ENCODE measurements at regions not wholly inside any gene's neighbourhood (a gene's known extent, or its start where the extent isn't known, plus 50 kb on each side); places are given as distances from the start of the nearest gene placed in this dataset.
"Not testable (repeated sequence)": the region's sequence is repeated elsewhere in the genome, so short reads cannot be mapped to it uniquely, and the experiment has no call there.

DNA sequence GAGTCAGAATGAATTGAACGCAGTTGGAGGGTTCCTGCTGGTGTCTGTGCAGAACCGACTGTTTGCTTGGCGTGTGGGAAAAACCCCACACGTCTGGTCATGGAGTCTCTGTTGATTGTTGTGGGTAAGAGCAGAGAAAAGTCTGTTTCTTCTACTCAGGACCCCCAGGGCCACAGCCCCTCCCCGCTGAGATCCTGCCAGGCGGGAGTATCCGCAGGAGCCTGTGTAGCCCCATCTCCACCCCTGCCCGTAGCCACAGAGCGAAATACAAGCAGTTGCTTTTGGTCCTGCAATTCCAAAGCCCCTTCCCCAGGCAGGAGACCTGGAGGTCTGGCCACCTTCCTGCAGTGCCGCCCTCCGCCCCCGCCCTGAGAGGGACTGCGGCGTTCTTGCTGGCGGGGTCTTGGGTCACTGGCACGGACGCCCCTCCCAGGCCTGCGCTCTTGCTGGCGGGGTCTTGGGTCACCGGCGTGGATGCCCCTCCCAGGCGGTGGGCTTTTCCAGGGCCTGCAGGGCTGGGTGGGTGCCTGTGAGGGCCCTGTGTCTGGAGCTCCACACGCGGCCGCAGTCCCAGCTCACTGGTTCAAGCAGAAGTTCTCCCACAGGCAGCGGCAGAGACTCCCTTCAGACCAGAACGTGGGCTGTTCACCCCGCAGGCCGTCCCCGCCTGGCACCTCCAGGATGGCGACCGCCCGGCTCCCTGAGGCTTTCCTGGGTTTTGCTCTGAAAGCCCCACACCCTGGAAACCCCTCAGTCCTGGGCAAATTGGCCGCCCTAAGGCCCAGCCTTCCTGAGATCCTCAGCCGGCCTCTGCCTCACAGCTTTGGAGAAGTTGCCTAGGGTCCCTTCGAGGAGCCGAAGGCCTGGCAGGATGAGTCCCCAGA is 76.0 kb upstream of the CTDP1 start:
- no peak overlapping the region for H3K27ac ChIP-seq (ENCODE audit: low read depth, low read length)
- H3K4me1 ChIP-seq (ENCODE audit: control insufficient read depth, low read depth, low read length) = peaks cover 6% of the 10 kb centered on the region
- H2BK5ac ChIP-seq (ENCODE audit: low read length) = peak overlapping the region; percentile 79
- peak overlapping the region; percentile 88 for H2AK5ac ChIP-seq (ENCODE audit: low read length)
- no peaks in the 10 kb centered on the region for H3K79me1 ChIP-seq (ENCODE audit: low read length)
- no peak overlapping the region for H3K4me2 ChIP-seq (ENCODE audit: low read length)
- no CpG with 5 or more reads among the region's 37 CpGs for WGBS (ENCODE audit: extremely low coverage, insufficient coverage, low lambda C conversion rate)
- no peak overlapping the region for H3K9ac ChIP-seq (ENCODE audit: low read length)
- no peaks in the 10 kb centered on the region for H3K36me3 ChIP-seq (ENCODE audit: control insufficient read depth, insufficient read depth, low read length)
- H4K5ac ChIP-seq (ENCODE audit: low read length) = no peak overlapping the region
- no peak overlapping the region for H3K4me3 ChIP-seq (ENCODE audit: low read length)
- no peak for DNase-seq
- H3K79me2 ChIP-seq (ENCODE audit: control insufficient read depth, insufficient read depth, low read length) = no peaks in the 10 kb centered on the region
- no peak overlapping the region for H4K8ac ChIP-seq (ENCODE audit: low read depth, low read length)
- peak overlapping the region; percentile 57 for H3K23ac ChIP-seq (ENCODE audit: low read length)
- H3K56ac ChIP-seq (ENCODE audit: low read length) = peak overlapping the region; percentile 40
- peak overlapping the region; percentile 49 for H2BK120ac ChIP-seq (ENCODE audit: low read depth, low read length)
- peak overlapping the region; percentile 57 for H3K18ac ChIP-seq (ENCODE audit: low read length)
- no peaks in the 10 kb centered on the region for H3K27me3 ChIP-seq (ENCODE audit: insufficient read depth, low read length, poor library complexity)
- no peak overlapping the region for H2BK15ac ChIP-seq (replicated peaks; ENCODE audit: low read depth)
- H3K4ac ChIP-seq (ENCODE audit: low read depth, low read length) = peak overlapping the region; percentile 91

DNA sequence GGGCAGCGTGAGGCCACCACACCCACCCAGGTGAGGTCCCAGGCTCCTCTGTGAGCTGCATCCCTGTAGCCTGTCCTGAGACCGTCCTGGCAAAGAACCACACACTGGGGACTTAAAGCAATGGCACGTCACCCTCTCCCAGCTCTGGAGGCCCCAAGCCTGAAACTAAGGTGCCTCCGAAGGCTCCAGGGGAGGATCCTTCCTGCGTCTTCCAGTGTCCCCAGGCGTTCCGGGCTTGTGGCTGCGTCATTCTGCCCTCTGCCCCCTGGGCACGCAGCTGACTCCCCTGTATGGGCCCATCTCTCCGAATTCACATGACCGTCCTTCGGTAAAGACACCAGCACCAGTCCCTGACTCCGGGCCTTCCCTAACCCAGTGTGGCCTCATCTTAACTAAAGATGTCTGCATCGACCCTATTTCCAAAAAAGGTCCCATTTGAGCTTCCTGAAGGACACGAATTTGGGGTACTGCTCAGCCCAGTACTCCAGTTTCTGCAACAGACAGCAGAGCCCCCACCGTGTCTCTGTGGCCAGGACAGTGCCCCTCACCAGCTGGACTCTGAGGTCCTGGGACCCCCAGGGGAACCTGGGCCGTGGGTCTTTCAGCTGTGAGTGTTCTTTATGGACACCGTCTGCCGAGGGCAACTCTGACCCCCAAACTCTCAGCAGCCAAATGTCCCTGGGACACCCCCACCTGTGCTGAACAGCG is 75.2 kb upstream of the CTDP1 start:
- H3K4ac ChIP-seq (ENCODE audit: low read depth, low read length) = peak overlapping the region; percentile 91

DNA sequence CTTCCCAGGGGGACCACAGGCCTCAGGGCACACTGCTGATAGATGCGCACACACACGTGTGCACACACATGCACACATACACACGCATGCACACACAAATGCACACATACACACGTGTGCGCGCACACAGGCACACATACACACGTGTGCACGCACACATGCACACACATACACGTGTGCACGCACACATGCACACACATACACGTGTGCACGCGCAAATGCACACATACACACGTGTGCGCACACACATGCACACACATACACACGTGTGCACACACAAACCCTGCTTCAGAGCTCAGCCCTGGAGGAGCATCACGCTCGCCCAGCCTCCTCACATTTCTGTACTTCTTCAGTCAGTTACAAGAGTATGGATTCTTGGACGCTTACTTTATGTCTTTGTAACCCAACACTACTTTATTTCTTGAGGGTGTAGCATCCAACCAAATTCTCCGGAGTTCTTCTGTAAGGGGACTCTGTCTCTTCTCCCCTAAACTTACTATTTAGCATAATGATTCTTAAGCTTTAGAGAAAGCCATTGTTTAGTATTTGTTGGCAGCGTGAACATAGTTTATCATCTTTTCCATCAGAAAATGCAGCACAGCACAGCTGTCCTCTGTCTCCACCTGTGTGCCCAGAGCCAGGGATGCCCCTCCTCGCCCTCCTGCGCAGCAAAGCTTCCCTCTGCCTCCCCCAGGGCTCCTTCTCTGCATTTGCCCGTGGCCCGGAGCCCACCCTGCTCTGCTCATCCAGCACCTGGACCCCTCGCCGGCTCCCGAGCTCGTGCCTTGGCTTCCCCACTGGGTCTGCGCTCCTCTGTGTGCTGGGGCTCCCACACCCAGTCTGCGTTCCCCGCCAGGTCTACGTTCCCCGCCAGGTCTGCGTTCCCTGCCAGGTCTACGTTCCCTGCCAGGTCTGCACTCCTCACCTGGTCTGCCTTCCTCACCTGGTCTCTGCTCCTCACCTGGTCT is 74.4 kb upstream of the CTDP1 start:
- H3K23ac ChIP-seq (ENCODE audit: low read length) = no peak overlapping the region
- no peaks in the 10 kb centered on the region for H3K79me1 ChIP-seq (ENCODE audit: low read length)
- H2BK120ac ChIP-seq (ENCODE audit: low read depth, low read length) = no peak overlapping the region
- H3K56ac ChIP-seq (ENCODE audit: low read length) = peak overlapping the region; percentile 54
- DNase-seq = no peak
- no peaks in the 10 kb centered on the region for H3K4me1 ChIP-seq (ENCODE audit: control insufficient read depth, low read depth, low read length)
- no peak overlapping the region for H2BK5ac ChIP-seq (ENCODE audit: low read length)
- no peak overlapping the region for H3K4me2 ChIP-seq (ENCODE audit: low read length)
- H3K27ac ChIP-seq (ENCODE audit: low read depth, low read length) = no peak overlapping the region
- H3K27me3 ChIP-seq (ENCODE audit: insufficient read depth, low read length, poor library complexity) = no peaks in the 10 kb centered on the region
- H3K36me3 ChIP-seq (ENCODE audit: control insufficient read depth, insufficient read depth, low read length) = no peaks in the 10 kb centered on the region
- no peak overlapping the region for H3K9ac ChIP-seq (ENCODE audit: low read length)
- H3K18ac ChIP-seq (ENCODE audit: low read length) = no peak overlapping the region
- H2AK5ac ChIP-seq (ENCODE audit: low read length) = no peak overlapping the region
- WGBS (ENCODE audit: extremely low coverage, insufficient coverage, low lambda C conversion rate) = no CpG with 5 or more reads among the region's 36 CpGs
- H3K4ac ChIP-seq (ENCODE audit: low read depth, low read length) = no peak overlapping the region
- H4K8ac ChIP-seq (ENCODE audit: low read depth, low read length) = no peak overlapping the region
- no peak overlapping the region for H2BK15ac ChIP-seq (replicated peaks; ENCODE audit: low read depth)
- no peak overlapping the region for H4K5ac ChIP-seq (ENCODE audit: low read length)
- H3K79me2 ChIP-seq (ENCODE audit: control insufficient read depth, insufficient read depth, low read length) = no peaks in the 10 kb centered on the region
- H3K4me3 ChIP-seq (ENCODE audit: low read length) = no peak overlapping the region

More for the DNA sequence above, 75.2 kb upstream of the CTDP1 start:
- Histone ChIP-seq H3K27me3 (ENCODE audit: insufficient read depth, low read length, poor library complexity) (no peaks in the 10 kb centered on the region), H2BK15ac (replicated peaks; ENCODE audit: low read depth) (no peak overlapping the region), H3K4me1 (ENCODE audit: control insufficient read depth, low read depth, low read length) (peaks cover 4% of the 10 kb centered on the region), H2AK5ac (ENCODE audit: low read length) (peak overlapping the region; percentile 88), H4K5ac (ENCODE audit: low read length) (no peak overlapping the region), H3K9ac (ENCODE audit: low read length) (no peak overlapping the region), H4K8ac (ENCODE audit: low read depth, low read length) (no peak overlapping the region), H3K79me1 (ENCODE audit: low read length) (no peaks in the 10 kb centered on the region), H3K4me3 (ENCODE audit: low read length) (no peak overlapping the region), H3K18ac (ENCODE audit: low read length) (peak overlapping the region; percentile 19), H3K23ac (ENCODE audit: low read length) (no peak overlapping the region), H3K79me2 (ENCODE audit: control insufficient read depth, insufficient read depth, low read length) (no peaks in the 10 kb centered on the region), H3K36me3 (ENCODE audit: control insufficient read depth, insufficient read depth, low read length) (no peaks in the 10 kb centered on the region), H2BK120ac (ENCODE audit: low read depth, low read length) (peak overlapping the region; percentile 49), H3K56ac (ENCODE audit: low read length) (peak overlapping the region; percentile 40), H3K27ac (ENCODE audit: low read depth, low read length) (no peak overlapping the region), H2BK5ac (ENCODE audit: low read length) (peak overlapping the region; percentile 29), H3K4me2 (ENCODE audit: low read length) (no peak overlapping the region)
- DNase-seq = no peak
- WGBS (ENCODE audit: extremely low coverage, insufficient coverage, low lambda C conversion rate) = no CpG with 5 or more reads among the region's 20 CpGs

DNA sequence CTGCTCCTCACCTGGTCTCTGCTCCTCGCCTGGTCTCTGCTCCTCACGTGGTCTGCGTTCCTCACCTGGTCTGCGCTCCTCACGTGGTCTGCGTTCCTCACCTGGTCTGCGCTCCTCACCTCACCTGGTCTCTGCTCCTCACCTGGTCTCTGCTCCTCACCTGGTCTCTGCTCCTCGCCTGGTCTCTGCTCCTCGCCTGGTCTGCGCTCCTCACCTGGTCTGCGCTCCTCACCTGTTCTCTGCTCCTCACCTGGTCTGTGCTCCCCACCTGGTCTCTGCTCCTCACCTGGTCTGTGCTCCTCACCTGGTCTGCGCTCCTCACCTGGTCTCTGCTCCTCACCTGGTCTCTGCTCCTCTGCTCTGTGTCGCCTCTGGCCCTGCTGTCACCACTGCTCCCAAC is 73.5 kb upstream of the CTDP1 start:
- H3K4me3 ChIP-seq (ENCODE audit: low read length); H3K23ac ChIP-seq (ENCODE audit: low read length); H3K27me3 ChIP-seq (ENCODE audit: insufficient read depth, low read length, poor library complexity); DNase-seq; H4K5ac ChIP-seq (ENCODE audit: low read length); H3K36me3 ChIP-seq (ENCODE audit: control insufficient read depth, insufficient read depth, low read length); H3K79me1 ChIP-seq (ENCODE audit: low read length); H3K4me1 ChIP-seq (ENCODE audit: control insufficient read depth, low read depth, low read length); H4K8ac ChIP-seq (ENCODE audit: low read depth, low read length); H3K4me2 ChIP-seq (ENCODE audit: low read length); H3K18ac ChIP-seq (ENCODE audit: low read length); H3K27ac ChIP-seq (ENCODE audit: low read depth, low read length); H3K79me2 ChIP-seq (ENCODE audit: control insufficient read depth, insufficient read depth, low read length); H2BK15ac ChIP-seq (replicated peaks; ENCODE audit: low read depth); H2BK120ac ChIP-seq (ENCODE audit: low read depth, low read length); H3K9ac ChIP-seq (ENCODE audit: low read length); H3K4ac ChIP-seq (ENCODE audit: low read depth, low read length): not testable (repeated sequence)
- H2BK5ac ChIP-seq (ENCODE audit: low read length) = peak overlapping the region; percentile 47
- peak overlapping the region; percentile 54 for H2AK5ac ChIP-seq (ENCODE audit: low read length)
- no CpG with 5 or more reads among the region's 13 CpGs for WGBS (ENCODE audit: extremely low coverage, insufficient coverage, low lambda C conversion rate)
- peak overlapping the region; percentile 74 for H3K56ac ChIP-seq (ENCODE audit: low read length)

DNA sequence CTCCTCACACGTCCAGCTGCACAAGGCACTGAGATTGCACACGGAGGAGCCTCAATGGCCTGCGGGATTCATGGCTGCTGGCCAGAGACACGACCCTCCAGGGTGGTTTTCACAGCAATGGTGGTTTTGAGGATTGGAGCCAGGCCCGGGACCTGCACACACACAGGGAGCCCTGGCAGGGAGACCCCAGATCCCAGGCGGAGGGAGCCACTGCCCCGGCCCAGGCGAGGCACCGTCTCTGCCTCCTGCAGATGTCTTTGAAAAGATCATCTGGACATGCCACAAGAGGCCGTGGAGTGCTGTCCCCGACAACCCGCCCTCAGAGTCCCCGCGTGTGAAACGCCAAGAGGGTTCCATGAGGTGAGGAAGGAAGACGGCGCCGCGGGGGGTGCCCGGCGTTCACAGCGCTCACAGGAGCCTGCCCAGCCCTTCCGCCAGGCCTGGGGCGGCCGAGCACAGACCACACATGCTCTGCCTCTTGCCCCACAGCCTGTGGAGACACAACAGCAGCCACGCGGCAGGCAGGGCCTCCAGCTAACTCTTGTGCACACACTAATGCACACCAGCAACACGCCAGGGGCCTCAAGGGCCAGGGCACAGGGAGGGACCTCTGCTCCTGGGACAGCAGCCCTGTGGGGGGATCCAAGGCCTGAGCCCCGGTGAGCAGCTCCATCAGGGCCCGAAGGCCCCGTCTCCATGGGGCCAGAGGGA is 72.8 kb upstream of the CTDP1 start:
- Histone ChIP-seq H3K4me3 (ENCODE audit: low read length) (no peak overlapping the region), H2BK15ac (replicated peaks; ENCODE audit: low read depth) (no peak overlapping the region), H3K36me3 (ENCODE audit: control insufficient read depth, insufficient read depth, low read length) (no peaks in the 10 kb centered on the region), H4K5ac (ENCODE audit: low read length) (no peak overlapping the region), H3K79me1 (ENCODE audit: low read length) (no peaks in the 10 kb centered on the region), H3K27ac (ENCODE audit: low read depth, low read length) (no peak overlapping the region), H2AK5ac (ENCODE audit: low read length) (peak overlapping the region; percentile 54), H3K4me2 (ENCODE audit: low read length) (no peak overlapping the region), H3K23ac (ENCODE audit: low read length) (no peak overlapping the region), H3K27me3 (ENCODE audit: insufficient read depth, low read length, poor library complexity) (no peaks in the 10 kb centered on the region), H2BK5ac (ENCODE audit: low read length) (peak overlapping the region; percentile 48), H3K4ac (ENCODE audit: low read depth, low read length) (no peak overlapping the region), H3K56ac (ENCODE audit: low read length) (peak overlapping the region; percentile 76), H3K4me1 (ENCODE audit: control insufficient read depth, low read depth, low read length) (peaks cover 3% of the 10 kb centered on the region), H3K9ac (ENCODE audit: low read length) (no peak overlapping the region), H3K79me2 (ENCODE audit: control insufficient read depth, insufficient read depth, low read length) (no peaks in the 10 kb centered on the region), H3K18ac (ENCODE audit: low read length) (no peak overlapping the region), H2BK120ac (ENCODE audit: low read depth, low read length) (no peak overlapping the region), H4K8ac (ENCODE audit: low read depth, low read length) (no peak overlapping the region)
- WGBS (ENCODE audit: extremely low coverage, insufficient coverage, low lambda C conversion rate) = no CpG with 5 or more reads among the region's 31 CpGs
- no peak for DNase-seq
